ENCODE measurements at regions not wholly inside any gene's neighbourhood (a gene's known extent, or its start where the extent isn't known, plus 50 kb on each side); places are given as distances from the start of the nearest gene placed in this dataset.

- DNase-seq (ENCODE audit: low read depth) = no peak
These were observed 219.3 kb downstream of the WDR11 start for GRCh38 chr10:121070275-121071070.

- DNase-seq (ENCODE audit: low read depth) = no peak
These were observed 220.7 kb downstream of the WDR11 start for GRCh38 chr10:121071901-121072300.

DNA sequence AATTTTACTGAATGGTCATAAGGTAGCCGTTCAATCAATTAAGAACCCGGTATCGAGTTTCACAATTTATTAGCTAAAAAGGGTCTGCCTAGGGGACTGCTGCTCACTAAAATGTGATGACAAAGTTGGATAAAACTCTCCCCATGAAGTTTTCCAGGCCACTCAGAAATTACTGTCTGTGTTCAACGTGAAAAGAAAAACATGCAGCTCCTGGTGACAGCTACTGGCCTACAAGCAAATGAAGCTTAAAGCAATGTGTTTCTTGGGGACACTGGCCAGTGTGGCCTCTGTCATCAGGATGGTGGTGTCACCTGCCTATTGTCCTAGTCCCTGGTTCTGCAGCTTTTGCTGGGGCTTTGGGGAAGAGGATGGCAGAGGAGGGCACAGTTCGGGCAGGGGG lies 222.6 kb downstream of the WDR11 start:
- DNase-seq (ENCODE audit: low read depth) = no peak

DNA sequence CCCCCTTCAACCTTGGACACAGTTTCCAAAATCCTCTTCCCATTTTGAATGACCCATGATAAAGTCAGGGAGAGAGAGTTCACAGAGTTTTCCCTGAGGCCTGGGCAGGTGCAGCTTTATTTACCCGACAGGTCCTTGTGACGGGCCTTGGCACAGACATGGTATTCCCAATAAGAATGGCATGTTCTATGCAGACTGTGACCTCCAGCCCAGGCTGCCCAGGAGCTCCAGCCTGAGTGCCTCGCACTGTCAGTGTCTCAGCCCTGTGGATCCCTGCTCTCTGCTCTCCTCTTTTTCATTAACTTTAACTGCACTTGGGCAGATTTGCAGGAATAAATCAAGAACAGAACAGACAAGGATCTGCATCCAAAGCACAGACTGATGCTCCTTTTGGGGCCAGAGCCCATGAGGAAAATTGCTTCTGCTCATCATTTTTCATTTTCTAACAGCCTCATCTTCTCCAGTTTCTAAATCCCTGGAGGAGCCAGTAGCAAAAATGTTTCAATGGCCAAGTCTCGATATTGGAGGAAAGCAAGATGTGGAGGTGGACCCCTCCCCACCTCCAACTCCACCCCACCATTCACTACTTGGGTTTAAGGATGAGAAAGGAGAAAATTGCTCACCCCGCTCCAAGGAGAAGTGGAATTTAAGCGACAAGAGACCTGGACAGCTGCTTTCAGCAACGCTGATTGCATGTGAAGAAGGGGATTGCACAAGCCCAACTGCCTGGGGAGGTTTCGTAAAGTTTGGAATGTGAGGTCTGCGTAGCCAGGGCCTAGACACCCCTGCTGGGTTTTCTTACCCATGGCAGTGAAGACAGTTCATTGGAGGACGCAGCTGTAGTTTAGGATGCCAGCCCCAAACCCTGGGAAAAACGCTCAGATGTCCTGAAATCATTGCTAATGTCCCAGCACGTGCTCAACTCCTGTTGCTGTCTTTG lies 225.9 kb downstream of the WDR11 start:
- DNase-seq (ENCODE audit: low read depth) = no peak

- no peak for DNase-seq (ENCODE audit: low read depth)
These were observed 226.9 kb downstream of the WDR11 start for GRCh38 chr10:121078036-121078435.

GRCh38 chr10:121078672-121079102 lies 227.5 kb downstream of the WDR11 start:
- DNase-seq (ENCODE audit: low read depth) = no peak

- DNase-seq (ENCODE audit: low read depth) = no peak
These were observed 228.1 kb downstream of the WDR11 start for GRCh38 chr10:121079226-121079625.

DNA sequence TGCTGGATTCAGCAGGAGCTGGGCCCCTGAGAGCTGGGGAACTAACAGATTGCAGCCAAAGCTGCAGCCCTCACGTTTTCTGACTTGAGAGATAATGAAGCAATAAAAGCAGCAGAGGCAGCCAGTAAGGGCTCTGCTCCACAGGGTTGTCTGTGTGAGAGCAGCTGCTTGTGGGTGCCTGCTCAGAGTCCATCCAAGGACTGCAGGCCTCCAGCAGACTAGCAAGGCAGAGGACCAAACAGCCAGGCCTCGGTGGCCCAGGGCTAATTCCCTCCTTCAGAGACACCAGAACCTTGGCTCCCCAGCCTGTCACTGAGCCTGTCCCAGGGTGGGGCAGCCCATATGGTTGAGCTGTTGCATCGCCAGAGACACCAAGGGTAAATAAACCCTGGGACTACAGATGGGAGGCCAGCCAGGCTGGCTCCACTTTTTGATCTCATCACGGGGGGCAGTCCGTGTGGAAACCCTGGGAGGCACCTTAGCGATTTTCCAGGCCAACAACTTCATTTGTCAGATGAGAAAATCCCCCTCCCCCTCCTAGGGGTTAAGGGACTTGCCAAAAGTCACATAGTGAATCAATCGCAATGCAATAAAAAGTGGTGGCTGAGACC lies 229.2 kb downstream of the WDR11 start:
- no peak for DNase-seq (ENCODE audit: low read depth)

DNA sequence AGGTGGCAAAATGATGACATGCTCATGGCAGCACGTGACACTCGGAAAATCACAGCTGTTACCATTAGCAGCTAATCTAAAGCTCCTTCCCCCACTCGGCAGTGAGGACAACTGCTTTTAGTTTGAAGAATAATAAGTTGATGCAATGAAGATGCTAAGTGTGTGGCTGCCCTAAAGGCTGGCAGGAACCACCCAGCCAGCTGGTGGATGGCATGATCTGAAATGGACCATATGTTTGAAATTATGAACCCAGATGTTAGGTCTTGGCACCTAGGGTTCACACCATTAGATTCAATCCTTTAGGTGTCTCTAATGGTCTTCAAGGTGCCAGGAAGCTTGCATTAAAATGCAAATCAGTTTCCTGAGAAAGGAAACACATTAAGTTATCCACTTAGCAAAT lies 230.1 kb downstream of the WDR11 start:
- DNase-seq (ENCODE audit: low read depth) = no peak

DNA sequence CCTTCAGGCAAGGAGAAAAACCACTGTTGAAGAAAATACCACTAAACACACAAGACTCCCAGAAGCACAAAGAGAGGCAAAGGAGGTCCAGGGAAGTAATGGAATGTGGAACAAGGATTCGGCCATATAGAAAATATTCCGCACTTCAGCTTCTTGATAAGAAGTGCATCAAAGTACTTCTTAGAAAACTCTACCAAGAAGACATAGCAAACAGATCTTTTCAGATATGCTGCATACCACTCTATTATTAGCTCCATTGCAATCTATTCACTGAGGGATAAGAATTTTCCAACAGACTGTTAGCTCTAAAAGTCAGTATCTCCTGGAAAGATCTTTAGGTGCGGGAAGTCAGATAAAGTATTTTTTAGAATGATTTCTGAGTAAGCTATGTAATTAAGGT lies 231.8 kb downstream of the WDR11 start:
- no peak for DNase-seq (ENCODE audit: low read depth)

GRCh38 chr10:121084016-121084674 lies 233.0 kb downstream of the WDR11 start:
- DNase-seq (ENCODE audit: low read depth) = no peak

DNA sequence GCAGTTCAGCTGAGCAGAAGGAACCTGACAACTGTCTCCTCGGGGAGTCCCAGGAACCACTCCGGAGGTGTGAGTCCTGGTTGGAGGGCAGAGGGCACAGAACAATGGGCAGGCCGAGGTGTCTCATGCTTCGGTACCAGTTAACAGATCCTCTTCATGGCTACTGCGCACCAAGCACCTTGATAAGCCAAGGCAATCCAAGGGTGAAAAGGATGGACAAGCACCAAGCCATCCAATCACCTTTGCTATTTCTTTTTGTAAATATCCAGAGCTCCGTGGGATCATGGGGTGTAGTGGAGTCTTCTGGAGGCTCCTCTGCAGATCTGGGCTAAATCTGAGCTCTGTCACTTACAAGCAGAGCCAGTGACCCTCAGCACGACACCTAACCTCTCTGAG lies 233.5 kb downstream of the WDR11 start:
- DNase-seq (ENCODE audit: low read depth) = no peak

DNA sequence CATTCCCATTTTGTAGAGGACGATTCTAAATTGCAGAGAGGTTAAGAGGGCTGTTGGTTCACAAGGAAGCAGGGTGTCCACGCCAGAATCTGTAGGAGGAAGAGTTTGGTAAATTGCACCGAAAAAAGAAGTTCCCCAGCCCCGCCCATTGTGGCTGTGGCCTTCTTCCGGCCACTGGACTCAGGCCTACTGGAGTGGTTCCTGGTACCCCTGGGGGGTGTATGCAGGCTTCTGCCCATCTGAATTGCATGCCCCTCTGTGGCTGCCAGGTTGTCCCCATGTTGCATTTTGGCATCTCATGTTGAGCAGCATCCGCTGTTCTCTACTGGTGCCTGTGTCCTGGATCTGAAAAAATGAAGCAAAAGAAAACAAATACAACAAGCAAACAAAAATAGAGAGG lies 234.2 kb downstream of the WDR11 start:
- no peak for DNase-seq (ENCODE audit: low read depth)

DNA sequence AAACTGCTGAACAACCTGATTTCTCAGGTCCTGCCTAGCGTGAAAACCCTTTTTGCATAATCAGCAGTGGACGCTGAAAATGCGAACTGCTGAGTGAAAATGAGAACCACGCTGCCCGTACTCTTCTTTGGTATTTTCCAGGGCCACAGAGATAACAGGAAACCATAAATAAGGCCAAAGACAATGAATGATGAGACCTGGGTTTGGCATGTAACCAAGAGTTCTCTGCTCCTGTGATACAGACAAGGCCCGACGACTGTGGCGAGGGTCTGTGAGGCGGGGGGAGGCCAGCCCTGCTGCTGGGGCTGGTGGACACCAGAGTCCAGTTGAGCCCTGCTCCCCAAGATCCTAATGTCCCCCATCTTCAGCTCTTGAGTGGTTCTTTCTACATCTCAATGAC lies 236.0 kb downstream of the WDR11 start:
- no peak for DNase-seq (ENCODE audit: low read depth)

DNA sequence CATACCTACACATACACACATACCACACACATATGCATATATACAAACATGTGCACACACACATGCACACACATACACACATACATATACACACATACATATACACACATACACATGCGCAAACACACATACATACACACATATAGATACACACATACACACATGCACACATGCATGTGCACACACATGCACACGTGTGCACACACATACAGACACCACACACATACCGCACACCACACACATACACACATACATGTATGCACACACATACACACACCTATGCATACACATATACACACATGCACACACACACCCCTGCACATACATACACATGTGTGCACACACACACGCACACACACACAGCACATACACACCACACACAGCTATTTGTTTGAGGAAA lies 236.5 kb downstream of the WDR11 start:
- DNase-seq (ENCODE audit: low read depth) = no peak

GRCh38 chr10:121088524-121088923 lies 237.4 kb downstream of the WDR11 start:
- DNase-seq (ENCODE audit: low read depth) = no peak

DNA sequence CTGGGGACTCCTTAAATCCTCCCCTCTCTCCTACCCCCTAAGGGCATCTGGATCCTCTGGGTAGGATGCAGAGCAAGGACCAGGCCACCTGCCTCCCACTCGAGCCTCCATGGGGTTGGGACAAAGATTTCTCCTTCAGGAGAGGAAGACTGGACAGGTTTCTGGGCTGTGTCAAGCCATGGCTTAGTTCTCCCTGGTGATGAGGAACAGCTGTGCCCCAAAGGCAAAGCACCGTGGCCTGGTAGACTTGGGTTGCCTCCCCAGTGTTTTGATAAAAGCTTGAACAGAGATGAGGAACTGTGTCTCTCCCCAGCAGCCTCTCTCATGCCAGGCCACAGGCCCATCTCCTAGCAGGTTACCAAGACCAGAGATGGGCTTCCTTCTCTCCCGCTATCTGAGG lies 238.3 kb downstream of the WDR11 start:
- DNase-seq (ENCODE audit: low read depth) = no peak

DNA sequence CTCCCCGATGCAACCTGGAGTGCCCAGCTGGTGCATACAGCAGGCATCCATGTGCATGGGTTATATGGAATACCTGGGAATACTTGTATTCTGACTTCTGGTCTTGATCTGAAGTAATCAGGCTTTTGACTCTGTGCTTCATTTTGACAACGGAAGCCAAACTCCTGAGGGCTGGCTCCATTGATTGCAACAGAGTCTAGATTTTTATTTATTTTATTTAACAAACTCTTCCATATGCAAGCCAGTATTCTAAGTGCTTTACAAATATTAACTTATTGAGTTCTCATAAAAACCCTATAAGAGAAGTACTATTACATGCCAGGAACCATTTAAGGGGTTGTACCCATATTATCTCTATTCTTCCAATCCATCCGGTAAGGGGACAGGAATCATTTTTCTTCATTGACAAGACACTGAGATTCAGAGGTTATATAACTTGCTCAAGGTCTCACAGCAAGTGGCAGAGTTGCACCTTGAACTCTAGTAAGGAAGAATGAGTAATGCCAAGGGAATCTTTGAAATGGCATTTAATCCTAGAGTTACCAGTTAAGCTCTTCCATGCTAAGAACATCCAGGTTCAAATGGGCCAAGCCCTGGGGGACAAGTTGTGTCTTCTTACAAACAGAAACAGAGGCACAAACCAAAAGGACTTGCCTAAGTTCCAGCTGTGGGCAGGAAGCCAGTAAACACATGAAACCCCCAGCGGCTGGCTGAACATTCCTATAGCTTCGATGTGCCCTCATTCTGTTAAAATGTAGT lies 241.0 kb downstream of the WDR11 start:
- DNase-seq (ENCODE audit: low read depth) = no peak

GRCh38 chr10:121092720-121093095 lies 241.5 kb downstream of the WDR11 start:
- no peak for DNase-seq (ENCODE audit: low read depth)

- peak; percentile 37 for DNase-seq (ENCODE audit: low read depth)
These were observed 245.7 kb downstream of the WDR11 start for GRCh38 chr10:121096617-121097431.

DNA sequence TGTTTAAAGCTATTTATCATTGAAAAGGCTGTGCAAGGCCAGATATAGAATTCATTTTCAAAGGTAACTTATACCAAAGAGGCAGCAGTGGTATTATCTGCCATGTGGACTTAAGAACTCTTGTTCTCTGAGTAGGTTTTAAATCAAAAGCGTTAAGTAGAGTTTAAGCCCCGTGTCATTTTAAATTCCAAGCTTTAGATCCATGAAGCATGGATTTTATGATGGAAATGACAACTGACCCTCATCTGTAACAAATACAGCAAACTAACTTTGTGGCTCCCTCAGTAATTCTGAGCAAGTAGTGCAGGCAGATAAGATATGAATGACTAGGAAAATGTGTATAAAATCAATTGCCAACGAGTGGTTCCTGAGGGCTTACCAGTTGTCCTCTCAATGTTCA lies 247.0 kb downstream of the WDR11 start:
- no peak for DNase-seq (ENCODE audit: low read depth)

Measured in non-pigmented ciliary epithelial cell (primary cell).